HCT116 (cell line): ENCODE measurements at regions not wholly inside any gene's neighbourhood (a gene's known extent, or its start where the extent isn't known, plus 50 kb on each side); places are given as distances from the start of the nearest gene placed in this dataset.

ENCODE experiments used
- POLR2A ChIP-seq: IDR thresholded peaks from 2 replicates; pipeline ENCODE4 v1.7.0; 2011; ENCODE audit warnings: borderline replicate concordance; ENCODE audit not compliant: insufficient read depth, insufficient read length; ENCODE audit errors: extremely low read depth
- POLR2AphosphoS5 ChIP-seq: IDR thresholded peaks from 2 replicates; pipeline ENCODE4 v1.6.1; 2011; ENCODE audit warnings: mild to moderate bottlenecking, low read depth, low read length, moderate library complexity

- no peak for TF ChIP-seq POLR2AphosphoS5
- TF ChIP-seq POLR2A, result no peak
Observed at GRCh38 chr2:142602418-142602989, 275.0 kb upstream of the KYNU start.
